G401 (cell line): ENCODE measurements at regions not wholly inside any gene's neighbourhood (a gene's known extent, or its start where the extent isn't known, plus 50 kb on each side); places are given as distances from the start of the nearest gene placed in this dataset.

Experiments used
- DNase-seq: peaks from one replicate; pipeline ENCODE4 v3.0.0-alpha.2; 2015; ENCODE audit warnings: low spot score
- in situ Hi-C: cut with HindIII; loops from 2 replicates; pipeline ENCODE4 v1.10.0; 2016; ENCODE audit warnings: low sequenced_read_pairs, mixed read lengths

DNA sequence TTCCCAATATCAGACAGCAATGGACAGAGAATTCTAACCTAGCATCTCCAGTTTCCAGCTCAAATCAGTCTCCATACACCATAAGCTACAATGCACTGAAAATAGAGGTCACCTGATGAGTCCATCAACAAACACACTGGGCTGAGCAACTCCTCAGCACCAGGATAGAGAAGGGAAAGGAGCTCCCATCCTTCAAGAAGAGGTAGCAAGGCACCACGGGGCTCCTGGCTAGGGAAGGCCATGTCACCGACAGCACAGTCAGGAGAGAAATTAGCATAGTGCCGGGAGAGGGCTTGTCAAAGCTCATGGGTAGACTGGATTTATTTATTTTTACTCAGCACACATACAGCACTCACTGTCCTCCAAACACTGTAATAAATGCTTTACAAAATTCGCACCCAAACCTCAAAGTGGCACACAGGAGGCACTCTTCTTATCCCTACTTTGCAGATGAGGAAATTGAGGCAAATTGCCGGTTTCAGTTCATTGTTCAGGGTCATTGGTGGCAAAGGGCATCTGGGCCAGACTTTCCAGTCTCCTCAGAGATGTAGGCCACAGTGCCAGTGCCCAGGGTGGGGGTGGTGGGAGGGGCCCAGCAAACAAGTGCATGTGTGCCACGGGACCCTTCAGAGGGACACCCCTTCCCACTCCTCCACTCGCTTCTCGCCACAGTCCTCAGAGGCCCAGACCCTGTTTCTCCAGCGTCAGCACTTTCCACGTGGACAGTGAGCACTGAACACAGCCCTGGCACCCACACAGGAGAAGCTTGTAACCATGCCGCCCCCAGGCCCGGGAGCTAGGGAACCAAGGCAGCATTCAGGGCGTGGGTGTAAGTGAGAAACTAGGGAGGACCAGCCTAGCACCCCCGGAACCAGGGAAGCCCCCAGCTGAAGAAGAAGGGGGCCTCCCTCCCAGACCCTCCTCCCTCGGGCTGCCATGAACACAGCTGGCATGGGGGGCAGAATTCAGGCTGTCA, 1417.4 kb downstream of the TBC1D22A start:
- DNase-seq, result no peak

GRCh38 chr22:48178536-48178935, 1416.1 kb downstream of the TBC1D22A start:
- no peak for DNase-seq
- in situ Hi-C loops, result no loop called here

More for the DNA sequence above, 1417.4 kb downstream of the TBC1D22A start:
- in situ Hi-C loops, result no loop called here

- DNase-seq, result no peak
- in situ Hi-C loops, result no loop called here
Observed at GRCh38 chr22:48177631-48178030, 1415.2 kb downstream of the TBC1D22A start.

DNA sequence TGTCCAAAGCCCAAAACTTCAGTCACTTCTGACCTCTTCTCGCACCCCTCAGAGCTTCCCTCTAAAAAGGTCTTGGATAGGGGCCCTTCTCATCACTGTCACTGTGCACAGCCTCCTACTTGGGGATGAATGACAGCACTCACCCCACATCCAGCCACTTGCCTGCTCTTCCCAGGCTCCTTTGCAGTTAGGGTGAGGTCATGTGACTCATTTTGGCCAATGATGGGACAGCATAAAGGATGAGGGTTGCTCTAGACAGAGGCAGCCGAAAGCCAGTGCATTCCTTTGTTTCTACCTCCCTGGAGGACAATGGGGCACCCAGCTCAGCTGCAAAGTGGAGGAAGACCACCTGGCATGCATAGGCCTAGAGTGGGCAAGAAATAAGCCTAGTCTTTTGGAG, 1413.3 kb downstream of the TBC1D22A start:
- in situ Hi-C loops, result no loop called here
- DNase-seq, result no peak

DNA sequence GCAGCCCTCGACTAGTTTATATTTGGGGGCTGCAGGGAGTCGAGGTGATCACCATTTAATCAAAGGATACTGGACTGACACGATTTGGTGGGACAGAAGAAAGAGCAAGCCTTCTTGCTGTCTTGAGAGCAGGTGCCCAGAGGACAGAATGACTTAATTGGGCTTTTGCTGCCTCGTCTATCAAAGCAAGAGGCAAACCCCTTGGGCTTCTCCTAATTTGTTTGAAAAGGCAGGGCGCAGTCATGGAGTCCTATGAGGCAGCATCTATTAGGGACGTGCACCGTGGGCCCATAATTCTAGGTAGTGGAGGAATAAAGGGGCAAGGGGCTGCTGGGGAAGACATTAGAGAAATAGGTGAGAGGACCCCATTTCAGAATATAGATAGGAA, 1411.3 kb downstream of the TBC1D22A start:
- in situ Hi-C loops, result no loop called here
- no peak for DNase-seq

DNA sequence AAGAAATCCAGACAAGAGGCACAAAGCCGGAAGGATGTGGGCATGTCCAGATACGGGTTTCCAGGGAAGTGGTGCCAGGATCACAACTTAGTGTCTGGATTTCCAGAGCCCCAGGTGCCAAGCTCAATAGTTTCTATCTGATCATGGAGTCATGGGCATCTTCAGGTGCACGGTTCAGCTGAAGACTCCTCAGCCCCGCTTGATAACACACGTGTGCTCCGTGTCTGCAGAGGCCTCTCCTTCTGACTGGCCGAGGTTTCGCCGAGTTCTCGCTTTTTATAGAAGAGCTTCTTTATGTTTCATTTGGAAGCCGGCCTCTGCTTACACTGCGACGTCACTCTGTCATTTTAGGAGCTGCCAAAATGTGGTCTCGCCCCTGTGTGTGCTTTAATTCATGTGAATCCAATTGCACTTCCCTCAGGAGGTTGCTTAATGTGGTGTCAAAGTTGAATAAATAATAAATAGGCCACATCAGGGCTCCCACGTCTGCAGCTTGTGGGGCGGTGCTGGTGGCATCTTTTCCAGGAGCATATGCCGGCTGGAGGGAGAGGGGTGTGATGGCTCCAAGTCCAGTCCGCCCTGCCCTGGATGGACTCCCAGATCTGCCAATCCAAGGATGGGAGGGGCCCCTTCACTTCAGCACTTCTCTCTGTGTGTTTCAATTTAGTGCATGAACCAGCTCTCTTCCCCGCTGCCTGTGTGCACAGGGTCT, 1410.8 kb downstream of the TBC1D22A start:
- peak; percentile 94 for DNase-seq
- in situ Hi-C loops, result no loop called here

DNA sequence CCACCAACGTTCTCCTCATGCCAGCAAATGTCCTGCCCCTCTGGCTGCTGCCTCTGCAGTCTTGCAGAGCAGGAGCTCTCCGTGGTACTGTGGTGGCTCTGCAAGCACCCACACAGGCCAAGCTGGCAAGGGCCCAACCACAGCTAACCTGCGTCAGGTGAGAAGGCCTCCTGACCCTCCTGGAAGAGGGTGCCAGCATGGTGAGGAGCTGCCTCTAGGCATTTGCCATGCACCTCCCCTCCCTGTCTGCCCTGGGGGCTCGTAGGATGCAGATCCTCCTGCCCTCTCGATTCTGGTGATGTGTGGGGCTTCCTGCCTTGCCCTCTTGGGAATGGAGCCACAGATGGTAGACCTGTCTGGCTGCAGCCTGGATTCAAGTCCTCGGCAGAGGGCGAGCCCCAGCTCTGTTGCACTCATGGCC, 1408.8 kb downstream of the TBC1D22A start:
- DNase-seq, result no peak
- in situ Hi-C loops, result no loop called here

DNA sequence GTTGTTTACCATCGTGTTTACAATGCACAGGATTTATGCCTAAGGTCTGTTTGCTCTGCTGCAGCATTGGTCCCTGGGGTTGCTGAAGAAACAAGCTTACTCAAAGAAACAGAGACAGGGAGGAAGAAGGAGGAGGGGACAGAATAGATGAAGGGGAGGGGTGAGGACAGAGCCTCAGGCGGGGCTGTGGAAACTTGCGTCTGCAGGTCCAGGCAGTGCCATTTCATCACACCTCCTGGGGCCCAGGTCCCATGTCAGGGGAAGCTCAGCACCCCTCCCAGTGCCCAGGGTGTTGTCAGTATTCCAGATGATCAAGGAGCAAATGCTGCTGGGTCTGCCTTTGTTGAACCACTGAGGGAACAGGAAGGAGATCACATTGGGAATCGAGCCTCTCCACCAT, 1406.8 kb downstream of the TBC1D22A start:
- in situ Hi-C loops, result no loop called here
- DNase-seq, result no peak

- no peak for DNase-seq
Observed at GRCh38 chr22:48167238-48167637, 1404.8 kb downstream of the TBC1D22A start.

GRCh38 chr22:48161298-48161697, 1398.8 kb downstream of the TBC1D22A start:
- no peak for DNase-seq
- in situ Hi-C loops, result no loop called here

More at GRCh38 chr22:48167238-48167637, 1404.8 kb downstream of the TBC1D22A start:
- in situ Hi-C loops, result no loop called here

DNA sequence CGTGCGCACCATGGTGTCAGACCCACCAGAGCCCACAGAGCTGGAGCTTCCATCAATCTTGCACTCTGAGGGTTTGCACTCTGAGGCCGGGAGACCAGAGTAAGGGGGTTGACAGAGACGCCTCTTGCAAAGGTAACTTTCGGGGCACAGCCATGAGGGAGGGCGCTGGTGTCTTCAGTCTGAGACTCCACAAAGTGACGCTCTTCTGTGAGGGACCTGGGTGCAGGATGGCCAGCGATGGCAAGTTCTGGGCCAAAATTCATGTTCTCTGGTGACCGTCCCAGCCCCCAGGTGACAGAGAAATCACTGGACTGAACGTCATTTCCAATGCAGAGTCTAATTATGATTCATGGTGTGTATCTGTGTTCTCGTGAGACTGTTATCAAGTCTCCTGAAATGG, 1395.2 kb downstream of the TBC1D22A start:
- DNase-seq, result no peak
- in situ Hi-C loops, result no loop called here

DNA sequence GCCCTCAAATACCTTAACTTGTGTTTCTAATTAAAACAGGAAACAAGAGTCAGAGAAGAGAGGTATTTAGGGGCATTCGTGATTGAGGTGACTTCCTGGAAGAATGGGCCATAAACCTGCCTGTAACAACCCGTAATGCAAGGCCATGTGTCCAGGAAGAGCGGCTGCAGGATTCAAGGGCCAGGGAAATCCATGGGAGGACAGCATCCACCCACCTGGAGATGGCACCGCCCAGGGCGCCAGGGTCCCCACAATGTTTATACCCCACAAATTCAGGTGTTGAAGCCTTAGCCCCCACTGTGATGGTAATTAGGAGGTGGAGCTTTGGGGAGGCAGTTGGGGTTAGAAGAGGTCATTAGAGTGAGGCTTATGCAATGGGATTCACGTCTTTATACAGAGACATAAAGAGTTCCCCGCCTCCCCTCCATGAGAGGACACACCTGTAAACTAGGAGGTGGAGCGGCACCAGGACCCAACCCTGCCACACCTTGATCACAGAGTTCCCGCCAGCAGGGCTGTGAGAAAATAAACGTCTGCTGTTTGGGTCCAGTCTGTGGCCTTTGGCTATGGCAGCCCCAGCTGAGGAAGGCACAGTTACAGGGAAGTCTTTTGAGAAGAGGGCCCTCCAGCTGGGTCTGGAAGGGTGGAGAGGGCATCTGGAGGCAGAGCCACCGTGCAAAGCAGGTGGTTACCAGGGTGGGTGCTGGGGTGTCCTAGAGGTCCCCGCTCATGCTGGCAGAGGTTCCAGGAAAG, 1394.3 kb downstream of the TBC1D22A start:
- in situ Hi-C loops, result no loop called here
- DNase-seq, result no peak

GRCh38 chr22:48155446-48155845, 1393.0 kb downstream of the TBC1D22A start:
- no peak for DNase-seq
- in situ Hi-C loops, result no loop called here

DNA sequence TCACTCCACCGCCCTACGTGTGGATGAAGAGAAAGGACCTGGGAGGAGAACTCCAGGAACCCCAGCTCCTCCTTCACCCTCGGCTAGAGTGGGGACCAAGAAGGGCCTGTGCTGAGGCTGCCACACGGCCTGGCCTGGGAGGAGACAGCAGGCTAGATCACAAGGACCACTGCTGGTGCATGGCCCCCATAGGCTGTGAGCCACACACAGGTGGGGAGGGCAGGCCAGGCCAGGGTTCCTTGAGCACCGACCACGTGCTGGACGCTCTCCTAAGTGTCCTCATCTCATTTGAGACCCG, 1392.4 kb downstream of the TBC1D22A start:
- no peak for DNase-seq
- in situ Hi-C loops, result no loop called here

GRCh38 chr22:48154169-48154942, 1391.9 kb downstream of the TBC1D22A start:
- in situ Hi-C loops, result no loop called here
- no peak for DNase-seq

GRCh38 chr22:48153726-48154125, 1391.3 kb downstream of the TBC1D22A start:
- in situ Hi-C loops, result no loop called here
- DNase-seq, result peak; percentile 93

DNA sequence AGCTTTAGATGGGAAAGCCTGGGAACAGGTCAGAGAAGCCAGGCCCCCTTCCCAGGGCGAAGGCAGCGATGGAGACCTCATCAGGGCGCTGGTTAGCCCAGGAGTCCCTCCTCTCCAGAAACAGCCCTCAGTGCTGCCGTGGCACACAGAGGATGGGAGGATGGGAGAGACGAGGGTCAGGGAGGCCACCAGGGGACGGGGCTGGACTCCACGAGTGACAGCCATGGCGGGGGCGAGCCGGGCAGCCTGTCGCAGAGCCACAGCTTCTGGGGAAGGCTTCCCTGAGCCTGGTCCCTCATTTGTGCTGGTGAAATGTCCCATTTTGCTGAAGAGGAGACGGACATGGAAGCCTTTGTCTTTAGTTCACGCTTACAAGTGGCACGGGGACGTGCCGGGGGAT, 1390.5 kb downstream of the TBC1D22A start:
- DNase-seq, result no peak
- in situ Hi-C loops, result no loop called here

- DNase-seq, result no peak
- in situ Hi-C loops, result no loop called here
Observed at GRCh38 chr22:48152164-48152775, 1389.8 kb downstream of the TBC1D22A start.

DNA sequence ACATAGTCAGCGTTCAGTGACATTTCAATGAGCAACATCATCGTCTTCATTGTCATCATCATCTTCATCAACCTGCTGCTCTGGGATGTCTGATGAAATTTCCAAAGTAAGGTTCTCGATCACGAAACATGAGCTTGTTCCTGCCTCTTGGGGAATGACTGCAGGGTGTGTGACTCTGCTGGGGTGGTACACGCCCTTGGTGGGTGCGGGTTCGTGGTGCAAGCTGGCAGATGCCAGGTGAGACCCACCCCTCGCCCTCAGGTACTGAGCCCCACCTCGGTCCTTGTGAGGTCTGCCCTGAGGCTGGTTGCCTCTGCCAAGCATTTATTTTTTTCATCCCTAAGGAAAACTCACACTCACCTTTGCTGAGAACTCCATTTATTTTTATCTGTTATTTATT, 1389.2 kb downstream of the TBC1D22A start:
- no peak for DNase-seq
- in situ Hi-C loops, result no loop called here
